GM21576 (cell line): ENCODE measurements at regions not wholly inside any gene's neighbourhood (a gene's known extent, or its start where the extent isn't known, plus 50 kb on each side); places are given as distances from the start of the nearest gene placed in this dataset.

Experiments used
- ATAC-seq: cut with Tn5 transposase; IDR thresholded peaks from one replicate; pipeline ENCODE4 v1.9.1; 2021; ENCODE audit warnings: mild to moderate bottlenecking, moderate library complexity; ENCODE audit not compliant: unreplicated experiment

DNA sequence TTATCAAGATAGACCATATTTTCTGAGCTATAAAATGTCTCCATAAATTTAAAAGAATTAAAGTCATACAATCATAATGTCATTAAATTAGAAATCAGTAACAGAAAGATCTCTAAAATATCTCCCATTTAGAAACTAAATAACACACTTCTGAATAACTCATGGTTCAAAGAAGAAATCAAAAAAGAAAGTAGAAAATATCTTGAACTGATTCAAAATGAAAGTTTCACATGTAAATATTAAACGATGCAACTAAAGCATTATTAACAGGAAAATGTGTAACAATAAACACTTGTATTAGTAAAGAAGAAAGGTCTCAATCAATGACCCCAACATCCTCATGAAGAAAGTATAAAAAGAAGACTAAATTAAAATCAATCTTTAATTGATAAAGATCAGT is 50.5 kb upstream of the PZP start:
- no peak for ATAC-seq
